DND-41 (cell line): ENCODE measurements at regions not wholly inside any gene's neighbourhood (a gene's known extent, or its start where the extent isn't known, plus 50 kb on each side); places are given as distances from the start of the nearest gene placed in this dataset.
"Not testable (repeated sequence)": the region's sequence is repeated elsewhere in the genome, so short reads cannot be mapped to it uniquely, and the experiment has no call there.

ENCODE experiments used
- ATAC-seq: fragments of 200-7000 bp; cut with Tn5 transposase; 3 replicates; pipeline ENCODE4 v1.9.1; 2021; ENCODE audit warnings: low read depth; ENCODE audit not compliant: insufficient read depth
- DNase-seq: peaks from one replicate; pipeline ENCODE4 v3.0.0-alpha.2; 2020
- H2AFZ ChIP-seq: 2 replicates; pipeline ENCODE4 v1.6.0; 2012; ENCODE audit warnings: low read depth, low read length
- H3K27ac ChIP-seq: 2 replicates; pipeline ENCODE4 v1.5.1; 2012; ENCODE audit warnings: low read length, inconsistent platforms
- H3K27me3 ChIP-seq: fragments of 200-600 bp; sonication (generic); 2 replicates; pipeline ENCODE4 v1.6.0; 2012; ENCODE audit warnings: low read length, mild to moderate bottlenecking, inconsistent platforms; ENCODE audit not compliant: insufficient read depth, poor library complexity
- H3K36me3 ChIP-seq: 2 replicates; pipeline ENCODE4 v1.5.1; 2012; ENCODE audit warnings: low read length, inconsistent platforms; ENCODE audit not compliant: insufficient read depth
- H3K4me1 ChIP-seq: 2 replicates; pipeline ENCODE4 v1.5.1; 2012; ENCODE audit warnings: mild to moderate bottlenecking, low read length; ENCODE audit not compliant: insufficient read depth
- H3K4me2 ChIP-seq: 2 replicates; pipeline ENCODE4 v1.6.0; 2012; ENCODE audit warnings: mild to moderate bottlenecking, moderate library complexity, low read length, inconsistent platforms; ENCODE audit not compliant: insufficient read depth
- H3K4me3 ChIP-seq, 2 experiments: fragments of 200-600 bp in 1 of 2; shearing (Covaris generic) in 1 of 2; 2 replicates each; pipeline ENCODE4 v1.5.1; 2012 to 2016; ENCODE audit warnings: inconsistent platforms in 2 of 2, low read length in 2 of 2, mild to moderate bottlenecking in 2 of 2, low read depth in 1 of 2, moderate library complexity in 1 of 2
- H3K79me2 ChIP-seq: 2 replicates; pipeline ENCODE4 v1.6.0; 2012; ENCODE audit warnings: low read length, inconsistent platforms; ENCODE audit not compliant: insufficient read depth
- H3K9ac ChIP-seq: 2 replicates; pipeline ENCODE4 v1.6.0; 2012; ENCODE audit warnings: low read depth, mild to moderate bottlenecking, inconsistent platforms, low read length, moderate library complexity
- H3K9me3 ChIP-seq: 2 replicates; pipeline ENCODE4 v1.5.1; 2012; ENCODE audit warnings: low read length, moderate library complexity, mild to moderate bottlenecking, inconsistent platforms; ENCODE audit not compliant: insufficient read depth, severe bottlenecking
- H4K20me1 ChIP-seq: 2 replicates; pipeline ENCODE4 v1.6.0; 2012; ENCODE audit warnings: low read length; ENCODE audit not compliant: insufficient read depth
- CTCF ChIP-seq: IDR thresholded peaks from 2 replicates; pipeline ENCODE4 v1.5.1; 2012; ENCODE audit warnings: borderline replicate concordance, low read length, moderate library complexity, mild to moderate bottlenecking; ENCODE audit not compliant: poor library complexity, severe bottlenecking; ENCODE audit errors: extremely low read depth
- EZH2 ChIP-seq: IDR thresholded peaks from 3 replicates; pipeline ENCODE4 v1.6.1; 2012; ENCODE audit warnings: borderline replicate concordance, low read depth, mild to moderate bottlenecking, moderate library complexity, low read length, inconsistent platforms; ENCODE audit not compliant: severe bottlenecking

DNA sequence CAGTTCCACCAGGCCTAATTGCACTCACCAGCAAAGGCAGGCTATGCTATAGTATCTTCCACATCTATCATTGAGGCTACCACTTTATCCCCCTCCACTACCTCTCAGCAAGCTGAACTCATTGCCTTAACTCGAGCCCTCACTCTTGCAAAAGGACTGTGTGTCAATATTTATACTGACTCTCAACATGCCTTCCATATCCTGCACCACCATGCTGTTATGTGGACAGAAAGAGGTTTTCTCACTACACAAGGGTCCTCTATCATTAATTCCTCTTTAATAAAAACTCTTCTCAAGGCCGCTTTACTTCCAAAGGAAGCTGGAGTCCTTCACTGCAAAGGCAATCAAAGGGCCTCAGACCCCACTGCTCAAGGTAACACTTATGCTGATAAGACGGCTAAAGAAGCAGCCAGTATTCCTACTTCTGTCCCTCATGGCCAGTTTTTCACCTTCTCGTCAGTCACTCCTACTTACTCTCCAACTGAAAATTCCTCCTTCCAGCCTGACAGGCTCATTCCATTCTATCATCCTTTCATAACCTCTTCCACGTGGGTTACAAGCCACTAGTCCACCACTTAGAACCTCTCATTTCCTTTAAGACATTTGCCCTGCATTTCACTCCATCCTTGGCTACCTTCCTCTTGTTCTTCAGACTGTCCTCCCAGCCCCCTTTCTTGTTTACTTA lies 1110.9 kb upstream of the TMEM132C start:
- H2AFZ ChIP-seq, H3K79me2 ChIP-seq, H3K4me2 ChIP-seq, H3K4me1 ChIP-seq, H3K9me3 ChIP-seq, H4K20me1 ChIP-seq, H3K36me3 ChIP-seq, H3K4me3 ChIP-seq, ATAC-seq, H3K27me3 ChIP-seq, H3K9ac ChIP-seq, H3K27ac ChIP-seq, DNase-seq: not testable (repeated sequence)

DNA sequence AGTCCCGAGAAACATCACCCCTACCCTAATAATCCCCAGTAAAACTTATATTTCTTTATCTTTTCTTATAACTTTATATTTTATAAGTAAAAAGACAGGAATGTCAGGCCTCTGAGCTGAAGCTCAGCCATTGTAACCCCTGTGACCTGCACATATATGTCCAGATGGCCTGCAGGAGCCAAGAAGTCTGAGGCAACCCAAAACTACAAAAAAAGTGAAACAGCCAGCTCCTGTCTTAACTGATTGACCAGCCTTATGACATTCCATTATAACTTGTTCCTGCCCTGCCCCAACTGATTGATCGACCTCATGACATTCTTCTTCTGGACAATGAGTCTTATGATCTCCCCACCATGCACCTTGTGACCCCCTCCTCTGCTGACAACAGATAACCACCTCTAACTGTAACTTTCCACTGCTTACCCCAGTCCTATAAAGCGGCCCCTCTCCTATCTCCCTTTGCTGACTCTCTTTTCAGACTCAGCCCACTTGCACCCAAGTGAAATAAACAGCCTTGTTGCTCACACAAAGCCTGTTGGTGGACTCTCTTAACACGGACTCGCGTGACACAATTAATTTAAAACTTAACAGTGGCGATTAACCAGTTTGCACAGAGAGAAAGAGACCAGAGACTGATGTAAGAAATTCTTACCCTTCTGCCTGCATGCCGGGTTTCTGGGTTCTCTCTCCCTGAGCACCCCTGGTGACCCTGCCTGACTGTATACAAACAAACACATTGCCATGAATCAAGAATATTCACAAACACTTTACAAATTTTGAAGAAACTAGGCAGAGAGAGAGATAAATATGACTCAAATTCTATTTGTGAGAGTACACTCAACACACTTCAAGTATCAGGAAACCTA lies 1109.2 kb upstream of the TMEM132C start:
- ATAC-seq, H3K4me1 ChIP-seq, DNase-seq, H3K4me2 ChIP-seq, H2AFZ ChIP-seq, H4K20me1 ChIP-seq, H3K4me3 ChIP-seq, H3K79me2 ChIP-seq, H3K9me3 ChIP-seq, H3K36me3 ChIP-seq, H3K9ac ChIP-seq, H3K27ac ChIP-seq, H3K27me3 ChIP-seq: not testable (repeated sequence)

- Histone ChIP-seq H3K27ac (no peak overlapping the region), H3K9me3 (no peaks in the 10 kb centered on the region), H2AFZ (no peak overlapping the region), H3K4me3 (no peak overlapping the region), H3K4me1 (no peaks in the 10 kb centered on the region), H3K27me3 (no peaks in the 10 kb centered on the region), H3K79me2 (no peaks in the 10 kb centered on the region), H3K4me2 (no peak overlapping the region), H4K20me1 (no peaks in the 10 kb centered on the region), H3K36me3 (no peaks in the 10 kb centered on the region), H3K9ac (no peak overlapping the region)
- TF ChIP-seq EZH2 (no peak), CTCF (no peak)
- ATAC-seq (no peak), DNase-seq (no peak)
Observed at GRCh38 chr12:127158385-127159061, 1108.4 kb upstream of the TMEM132C start.

DNA sequence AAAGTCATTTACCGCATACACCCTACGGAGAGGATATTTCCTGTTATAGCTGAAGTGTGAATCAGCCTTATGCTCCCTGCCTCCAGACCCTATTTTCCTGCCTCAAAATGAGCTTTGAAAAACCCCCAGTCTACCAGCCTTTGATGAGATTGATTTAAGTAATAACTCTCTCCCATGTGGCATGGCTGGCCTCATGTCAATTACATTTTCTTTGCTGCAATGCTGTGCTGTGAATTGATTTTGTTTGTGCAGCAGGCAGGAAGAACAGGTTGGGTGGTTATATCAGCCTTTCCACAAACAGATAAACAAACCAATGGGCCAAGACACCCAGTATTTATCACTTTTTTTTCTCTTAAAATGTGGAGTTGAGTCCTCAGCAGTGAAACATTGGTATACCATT lies 1105.5 kb upstream of the TMEM132C start:
- DNase-seq: no peak
- no peak overlapping the region for H3K9ac ChIP-seq
- no peak overlapping the region for H3K4me3 ChIP-seq
- H3K4me2 ChIP-seq: no peak overlapping the region
- no peak overlapping the region for H2AFZ ChIP-seq
- TF ChIP-seq CTCF: no peak
- TF ChIP-seq EZH2: no peak
- no peaks in the 10 kb centered on the region for H3K79me2 ChIP-seq
- no peaks in the 10 kb centered on the region for H3K4me1 ChIP-seq
- H3K36me3 ChIP-seq: no peaks in the 10 kb centered on the region
- no peaks in the 10 kb centered on the region for H4K20me1 ChIP-seq
- H3K27me3 ChIP-seq: no peaks in the 10 kb centered on the region
- no peak for ATAC-seq
- no peak overlapping the region for H3K27ac ChIP-seq
- H3K9me3 ChIP-seq: no peaks in the 10 kb centered on the region
